SK-N-SH treated with all-trans-retinoic acid at 6 μM for 48 hours (cell line): ENCODE measurements at regions not wholly inside any gene's neighbourhood (a gene's known extent, or its start where the extent isn't known, plus 50 kb on each side); places are given as distances from the start of the nearest gene placed in this dataset.

Experiments
- ATAC-seq: fragments of 200-7000 bp; cut with Tn5 transposase; 3 replicates; pipeline ENCODE4 v1.9.1; 2020; ENCODE audit warnings: mild to moderate bottlenecking, moderate library complexity
- ARNTL ChIP-seq: fragments of 450-650 bp; formaldehyde crosslinking; IDR thresholded peaks from 2 replicates; pipeline ENCODE4 v1.5.0; 2020; ENCODE audit warnings: low read depth, mild to moderate bottlenecking, moderate library complexity, borderline replicate concordance
- BACH2 ChIP-seq: fragments of 250-450 bp; sonication (Bioruptor Pico); IDR thresholded peaks from 2 replicates; pipeline ENCODE4 v1.9.0; 2021; ENCODE audit warnings: mild to moderate bottlenecking, borderline replicate concordance
- CSDC2 ChIP-seq: fragments of 250-450 bp; sonication (Bioruptor Pico); IDR thresholded peaks from 2 replicates; pipeline ENCODE4 v1.5.0; 2020; ENCODE audit warnings: mild to moderate bottlenecking, moderate library complexity
- ESRRG ChIP-seq: fragments of 250-450 bp; sonication (Bioruptor Pico); IDR thresholded peaks from 2 replicates; pipeline ENCODE4 v1.6.1; 2021; ENCODE audit warnings: mild to moderate bottlenecking
- GLIS3 ChIP-seq: fragments of 250-450 bp; sonication (Bioruptor Pico); IDR thresholded peaks from 2 replicates; pipeline ENCODE4 v1.5.0; 2020; ENCODE audit warnings: mild to moderate bottlenecking, moderate library complexity
- PPARA ChIP-seq: fragments of 250-450 bp; sonication (Bioruptor Pico); IDR thresholded peaks from 2 replicates; pipeline ENCODE4 v1.5.0; 2020; ENCODE audit warnings: mild to moderate bottlenecking, borderline replicate concordance
- RARB ChIP-seq: fragments of 250-450 bp; sonication (Bioruptor Pico); IDR thresholded peaks from 2 replicates; pipeline ENCODE4 v1.8.0; 2021; ENCODE audit warnings: mild to moderate bottlenecking, moderate library complexity
- SNAI2 ChIP-seq: fragments of 250-450 bp; sonication (Bioruptor Pico); IDR thresholded peaks from 2 replicates; pipeline ENCODE4 v1.5.0; 2020; ENCODE audit warnings: mild to moderate bottlenecking, moderate library complexity
- TCF4 ChIP-seq: fragments of 250-450 bp; sonication (Bioruptor Pico); IDR thresholded peaks from 2 replicates; pipeline ENCODE4 v1.8.0; 2021; ENCODE audit warnings: mild to moderate bottlenecking, moderate library complexity, borderline replicate concordance
- TOX ChIP-seq: fragments of 250-450 bp; sonication (Bioruptor Pico); IDR thresholded peaks from 2 replicates; pipeline ENCODE4 v1.8.0; 2021; ENCODE audit warnings: mild to moderate bottlenecking, moderate library complexity, borderline replicate concordance
- ZC3H10 ChIP-seq: fragments of 250-450 bp; sonication (Bioruptor Pico); IDR thresholded peaks from 2 replicates; pipeline ENCODE4 v1.5.1; 2021; ENCODE audit warnings: mild to moderate bottlenecking, moderate library complexity
- ZFP3 ChIP-seq: fragments of 250-450 bp; sonication (Bioruptor Pico); IDR thresholded peaks from 2 replicates; pipeline ENCODE4 v1.5.0; 2020; ENCODE audit warnings: mild to moderate bottlenecking, moderate library complexity
- ZFP30 ChIP-seq: fragments of 450-650 bp; formaldehyde crosslinking; IDR thresholded peaks from 2 replicates; pipeline ENCODE4 v1.5.0; 2022; ENCODE audit warnings: mild to moderate bottlenecking, moderate library complexity
- ZNF565 ChIP-seq: fragments of 450-650 bp; formaldehyde crosslinking; conservative IDR thresholded peaks from 2 replicates; pipeline ENCODE4 v1.5.0; 2020; ENCODE audit warnings: low read depth, mild to moderate bottlenecking, moderate library complexity
- ZNF70 ChIP-seq: fragments of 450-650 bp; formaldehyde crosslinking; IDR thresholded peaks from 2 replicates; pipeline ENCODE4 v1.5.0; 2020; ENCODE audit warnings: mild to moderate bottlenecking, moderate library complexity
- ZNF8 ChIP-seq: fragments of 450-650 bp; formaldehyde crosslinking; IDR thresholded peaks from 2 replicates; pipeline ENCODE4 v1.5.0; 2020; ENCODE audit warnings: mild to moderate bottlenecking, moderate library complexity
- TF ChIP-seq, protein P1 (sequence below): fragments of 250-450 bp; sonication (Bioruptor Pico); IDR thresholded peaks from 2 replicates; pipeline ENCODE4 v1.8.0; 2021; ENCODE audit warnings: low read depth, mild to moderate bottlenecking, moderate library complexity, borderline replicate concordance
- TF ChIP-seq, protein P2 (sequence below): fragments of 250-450 bp; sonication (Bioruptor Pico); IDR thresholded peaks from 2 replicates; pipeline ENCODE4 v1.5.1; 2020; ENCODE audit warnings: low read depth, mild to moderate bottlenecking, moderate library complexity
- TF ChIP-seq, protein P3 (sequence below): fragments of 250-450 bp; sonication (Bioruptor Pico); IDR thresholded peaks from 2 replicates; pipeline ENCODE4 v1.8.0; 2020; ENCODE audit warnings: mild to moderate bottlenecking, moderate library complexity, borderline replicate concordance
- TF ChIP-seq, protein P4 (sequence below): fragments of 250-450 bp; sonication (Bioruptor Pico); IDR thresholded peaks from 2 replicates; pipeline ENCODE4 v1.5.1; 2021; ENCODE audit warnings: mild to moderate bottlenecking, moderate library complexity

DNA sequence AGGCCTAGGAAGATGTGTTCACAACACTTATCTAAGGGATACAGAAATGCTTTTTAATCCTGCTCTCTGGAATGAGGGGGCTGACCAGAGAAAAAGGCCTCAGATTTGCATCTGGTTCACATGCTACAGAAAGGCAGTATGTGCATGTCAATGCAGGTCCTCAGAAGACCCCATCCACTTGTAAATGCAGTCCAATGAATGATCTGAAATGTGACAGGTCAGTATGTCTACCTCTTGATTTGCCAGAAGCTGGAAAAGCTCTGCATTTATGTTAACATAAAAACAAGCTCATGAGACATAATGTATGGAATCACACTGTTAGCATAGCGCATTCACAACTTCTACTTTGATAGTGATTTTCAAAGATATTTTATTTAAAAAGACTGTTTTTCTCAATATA is 367.4 kb upstream of the CHORDC1 start (continued):
- TF ChIP-seq, protein P1, sequence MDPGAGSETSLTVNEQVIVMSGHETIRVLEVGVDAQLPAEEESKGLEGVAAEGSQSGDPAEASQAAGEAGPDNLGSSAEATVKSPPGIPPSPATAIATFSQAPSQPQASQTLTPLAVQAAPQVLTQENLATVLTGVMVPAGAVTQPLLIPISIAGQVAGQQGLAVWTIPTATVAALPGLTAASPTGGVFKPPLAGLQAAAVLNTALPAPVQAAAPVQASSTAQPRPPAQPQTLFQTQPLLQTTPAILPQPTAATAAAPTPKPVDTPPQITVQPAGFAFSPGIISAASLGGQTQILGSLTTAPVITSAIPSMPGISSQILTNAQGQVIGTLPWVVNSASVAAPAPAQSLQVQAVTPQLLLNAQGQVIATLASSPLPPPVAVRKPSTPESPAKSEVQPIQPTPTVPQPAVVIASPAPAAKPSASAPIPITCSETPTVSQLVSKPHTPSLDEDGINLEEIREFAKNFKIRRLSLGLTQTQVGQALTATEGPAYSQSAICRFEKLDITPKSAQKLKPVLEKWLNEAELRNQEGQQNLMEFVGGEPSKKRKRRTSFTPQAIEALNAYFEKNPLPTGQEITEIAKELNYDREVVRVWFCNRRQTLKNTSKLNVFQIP = no peak
- TF ChIP-seq TCF4 (CRISPR knock-in tag) (no peak), ZFP3 (CRISPR knock-in tag) (no peak), ESRRG (CRISPR knock-in tag) (no peak), PPARA (CRISPR knock-in tag) (no peak), SNAI2 (CRISPR knock-in tag) (no peak), ZFP30 (CRISPR knock-in tag) (no peak), ZC3H10 (CRISPR knock-in tag) (no peak)
- TF ChIP-seq, protein P2, sequence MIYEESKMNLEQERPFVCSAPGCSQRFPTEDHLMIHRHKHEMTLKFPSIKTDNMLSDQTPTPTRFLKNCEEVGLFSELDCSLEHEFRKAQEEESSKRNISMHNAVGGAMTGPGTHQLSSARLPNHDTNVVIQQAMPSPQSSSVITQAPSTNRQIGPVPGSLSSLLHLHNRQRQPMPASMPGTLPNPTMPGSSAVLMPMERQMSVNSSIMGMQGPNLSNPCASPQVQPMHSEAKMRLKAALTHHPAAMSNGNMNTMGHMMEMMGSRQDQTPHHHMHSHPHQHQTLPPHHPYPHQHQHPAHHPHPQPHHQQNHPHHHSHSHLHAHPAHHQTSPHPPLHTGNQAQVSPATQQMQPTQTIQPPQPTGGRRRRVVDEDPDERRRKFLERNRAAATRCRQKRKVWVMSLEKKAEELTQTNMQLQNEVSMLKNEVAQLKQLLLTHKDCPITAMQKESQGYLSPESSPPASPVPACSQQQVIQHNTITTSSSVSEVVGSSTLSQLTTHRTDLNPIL = no peak

DNA sequence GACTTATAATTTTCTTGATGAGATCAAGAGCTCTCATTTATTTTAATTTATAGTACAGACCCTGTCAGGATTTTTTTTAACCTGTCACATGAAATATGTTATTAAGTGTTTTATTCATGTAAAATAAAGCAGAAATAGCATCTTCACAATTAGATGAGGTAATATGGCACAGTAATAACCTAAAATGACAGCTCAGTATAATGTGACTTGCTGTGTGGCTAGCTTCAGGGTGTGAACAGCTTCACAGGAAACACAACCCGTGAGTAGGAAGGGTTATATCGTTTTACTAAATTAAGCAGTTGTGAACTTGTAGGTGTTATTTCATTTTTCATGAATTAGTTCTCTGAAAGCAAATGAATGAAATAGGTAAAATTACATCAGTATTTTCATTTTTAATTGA is 366.9 kb upstream of the CHORDC1 start:
- TF ChIP-seq CSDC2 (CRISPR knock-in tag) (no peak), ARNTL (CRISPR knock-in tag) (no peak), GLIS3 (no peak), BACH2 (CRISPR knock-in tag) (no peak), PPARA (CRISPR knock-in tag) (no peak), TOX (CRISPR knock-in tag) (no peak), ZNF565 (CRISPR knock-in tag) (no peak), ZFP3 (CRISPR knock-in tag) (no peak), ZFP30 (CRISPR knock-in tag) (no peak), RARB (CRISPR knock-in tag) (no peak), ZC3H10 (CRISPR knock-in tag) (no peak), ESRRG (CRISPR knock-in tag) (no peak), ZNF70 (CRISPR knock-in tag) (no peak), SNAI2 (CRISPR knock-in tag) (no peak)
- TF ChIP-seq, protein P2 = no peak
- TF ChIP-seq, protein P3, sequence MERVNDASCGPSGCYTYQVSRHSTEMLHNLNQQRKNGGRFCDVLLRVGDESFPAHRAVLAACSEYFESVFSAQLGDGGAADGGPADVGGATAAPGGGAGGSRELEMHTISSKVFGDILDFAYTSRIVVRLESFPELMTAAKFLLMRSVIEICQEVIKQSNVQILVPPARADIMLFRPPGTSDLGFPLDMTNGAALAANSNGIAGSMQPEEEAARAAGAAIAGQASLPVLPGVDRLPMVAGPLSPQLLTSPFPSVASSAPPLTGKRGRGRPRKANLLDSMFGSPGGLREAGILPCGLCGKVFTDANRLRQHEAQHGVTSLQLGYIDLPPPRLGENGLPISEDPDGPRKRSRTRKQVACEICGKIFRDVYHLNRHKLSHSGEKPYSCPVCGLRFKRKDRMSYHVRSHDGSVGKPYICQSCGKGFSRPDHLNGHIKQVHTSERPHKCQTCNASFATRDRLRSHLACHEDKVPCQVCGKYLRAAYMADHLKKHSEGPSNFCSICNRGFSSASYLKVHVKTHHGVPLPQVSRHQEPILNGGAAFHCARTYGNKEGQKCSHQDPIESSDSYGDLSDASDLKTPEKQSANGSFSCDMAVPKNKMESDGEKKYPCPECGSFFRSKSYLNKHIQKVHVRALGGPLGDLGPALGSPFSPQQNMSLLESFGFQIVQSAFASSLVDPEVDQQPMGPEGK (CRISPR knock-in tag) = no peak
- TF ChIP-seq, protein P4, sequence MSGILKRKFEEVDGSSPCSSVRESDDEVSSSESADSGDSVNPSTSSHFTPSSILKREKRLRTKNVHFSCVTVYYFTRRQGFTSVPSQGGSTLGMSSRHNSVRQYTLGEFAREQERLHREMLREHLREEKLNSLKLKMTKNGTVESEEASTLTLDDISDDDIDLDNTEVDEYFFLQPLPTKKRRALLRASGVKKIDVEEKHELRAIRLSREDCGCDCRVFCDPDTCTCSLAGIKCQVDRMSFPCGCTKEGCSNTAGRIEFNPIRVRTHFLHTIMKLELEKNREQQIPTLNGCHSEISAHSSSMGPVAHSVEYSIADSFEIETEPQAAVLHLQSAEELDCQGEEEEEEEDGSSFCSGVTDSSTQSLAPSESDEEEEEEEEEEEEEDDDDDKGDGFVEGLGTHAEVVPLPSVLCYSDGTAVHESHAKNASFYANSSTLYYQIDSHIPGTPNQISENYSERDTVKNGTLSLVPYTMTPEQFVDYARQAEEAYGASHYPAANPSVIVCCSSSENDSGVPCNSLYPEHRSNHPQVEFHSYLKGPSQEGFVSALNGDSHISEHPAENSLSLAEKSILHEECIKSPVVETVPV (CRISPR knock-in tag) = no peak
- TF ChIP-seq, all 23 proteins: peak for 0
- no peak for ATAC-seq

DNA sequence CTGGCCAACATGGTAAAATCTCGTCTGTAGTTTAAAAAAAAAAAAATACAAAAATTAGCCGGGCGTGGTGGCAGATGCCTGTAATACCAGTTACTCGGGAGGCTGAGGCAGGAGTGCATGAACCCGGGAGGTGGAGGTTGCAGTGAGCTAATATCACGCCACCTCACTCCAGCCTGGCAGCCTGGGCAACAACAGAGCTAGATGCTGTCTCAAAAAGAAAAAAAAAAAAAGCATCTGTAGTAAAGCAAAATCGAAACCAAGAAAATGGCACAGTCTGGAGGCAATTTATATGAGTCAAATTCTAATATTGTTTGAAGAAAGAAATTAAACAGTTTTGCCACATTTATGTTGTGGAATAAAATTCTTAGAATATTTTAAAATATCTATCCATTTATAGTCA is 365.0 kb upstream of the CHORDC1 start:
- TF ChIP-seq, protein P2 = no peak
- TF ChIP-seq RARB (CRISPR knock-in tag) (no peak), ZNF8 (CRISPR knock-in tag) (no peak), SNAI2 (CRISPR knock-in tag) (no peak), ZNF565 (CRISPR knock-in tag) (no peak)
- TF ChIP-seq, protein P3 (CRISPR knock-in tag) = no peak
- no peak for ATAC-seq
